ENCODE measurements at regions not wholly inside any gene's neighbourhood (a gene's known extent, or its start where the extent isn't known, plus 50 kb on each side); places are given as distances from the start of the nearest gene placed in this dataset.

DNA sequence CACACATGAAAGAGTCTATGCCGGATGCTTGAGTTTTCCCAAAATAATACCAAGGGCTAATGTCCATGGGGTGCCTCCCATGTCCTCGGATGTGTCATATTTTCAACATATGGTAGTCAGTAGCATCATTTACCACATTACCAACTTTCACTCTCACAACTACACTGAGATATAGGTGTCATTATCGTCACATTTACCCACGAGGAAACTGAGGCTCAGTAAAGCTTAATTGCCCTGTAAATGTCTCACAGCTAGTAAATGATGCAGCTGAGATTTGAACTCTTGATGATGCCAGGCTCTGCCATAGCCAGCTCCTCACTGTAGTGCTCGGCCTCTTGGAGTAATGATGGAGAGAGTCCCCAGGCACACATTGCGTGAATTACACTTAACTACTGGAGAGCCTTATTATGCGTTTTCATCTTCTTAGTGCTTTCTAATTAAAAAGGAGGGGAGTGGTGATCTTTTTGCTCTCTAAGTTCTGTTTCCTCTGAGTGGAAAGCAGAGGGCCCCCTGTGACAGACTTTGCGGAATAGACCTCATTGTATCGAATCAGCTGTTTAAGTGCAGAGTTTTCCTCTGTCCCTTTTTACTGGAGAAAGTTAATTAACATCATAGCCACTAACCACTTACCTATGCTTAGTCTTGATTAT lies 142.0 kb upstream of the SLCO3A1 start:
- Histone ChIP-seq H3K27ac (ENCODE audit: low read depth, low read length) (no peak overlapping the region), H3K27me3 (ENCODE audit: control insufficient read depth in 3 of 3, insufficient read depth in 3 of 3, low read length in 3 of 3) (peaks cover 0 to 7% (median 3%) of the 10 kb centered on the region in 3 donors), H3K4me3 (ENCODE audit: low read length in 3 of 3) (no peak overlapping the region), H3K36me3 (ENCODE audit: control insufficient read depth in 3 of 3, insufficient read depth in 3 of 3, low read length in 3 of 3) (no peaks in the 10 kb centered on the region), H3K4me1 (ENCODE audit: control insufficient read depth in 3 of 3, insufficient read depth in 3 of 3, low read length in 3 of 3) (no peaks in the 10 kb centered on the region), H3K9ac (ENCODE audit: low read depth in 1 of 3, low read length in 3 of 3) (no peak overlapping the region), H3K9me3 (ENCODE audit: control insufficient read depth in 3 of 3, low read length in 3 of 3) (no peaks in the 10 kb centered on the region)

DNA sequence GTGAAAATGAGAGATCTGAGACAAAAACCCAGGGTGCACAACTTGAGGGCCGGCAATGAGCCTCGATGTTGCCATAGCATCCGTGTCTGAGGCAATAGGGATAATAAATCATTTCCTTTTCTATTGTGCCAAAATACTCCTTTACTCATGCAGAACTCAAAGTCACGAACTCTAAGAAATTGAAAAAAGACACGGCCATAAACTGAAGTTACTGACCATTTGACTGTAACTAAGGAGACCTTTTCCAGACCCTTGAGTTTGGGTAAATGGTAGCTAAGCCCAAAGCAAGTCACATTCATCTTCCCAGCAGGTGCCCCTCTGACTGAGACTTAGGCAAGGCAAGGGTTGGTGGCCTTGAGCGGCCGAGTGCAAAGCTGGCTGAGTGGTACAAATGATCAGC lies 141.2 kb upstream of the SLCO3A1 start:
- H3K27me3 ChIP-seq (ENCODE audit: control insufficient read depth in 3 of 3, insufficient read depth in 3 of 3, low read length in 3 of 3), result peaks cover 0 to 7% (median 3%) of the 10 kb centered on the region in 3 donors
- H3K36me3 ChIP-seq (ENCODE audit: control insufficient read depth in 3 of 3, insufficient read depth in 3 of 3, low read length in 3 of 3), result no peaks in the 10 kb centered on the region
- H3K9me3 ChIP-seq (ENCODE audit: control insufficient read depth in 3 of 3, low read length in 3 of 3), result no peaks in the 10 kb centered on the region
- no peak overlapping the region for H3K4me3 ChIP-seq (ENCODE audit: low read length in 3 of 3)
- H3K4me1 ChIP-seq (ENCODE audit: control insufficient read depth in 3 of 3, insufficient read depth in 3 of 3, low read length in 3 of 3), result no peaks in the 10 kb centered on the region
- no peak overlapping the region for H3K9ac ChIP-seq (ENCODE audit: low read depth in 1 of 3, low read length in 3 of 3)
- H3K27ac ChIP-seq (ENCODE audit: low read depth, low read length), result no peak overlapping the region

DNA sequence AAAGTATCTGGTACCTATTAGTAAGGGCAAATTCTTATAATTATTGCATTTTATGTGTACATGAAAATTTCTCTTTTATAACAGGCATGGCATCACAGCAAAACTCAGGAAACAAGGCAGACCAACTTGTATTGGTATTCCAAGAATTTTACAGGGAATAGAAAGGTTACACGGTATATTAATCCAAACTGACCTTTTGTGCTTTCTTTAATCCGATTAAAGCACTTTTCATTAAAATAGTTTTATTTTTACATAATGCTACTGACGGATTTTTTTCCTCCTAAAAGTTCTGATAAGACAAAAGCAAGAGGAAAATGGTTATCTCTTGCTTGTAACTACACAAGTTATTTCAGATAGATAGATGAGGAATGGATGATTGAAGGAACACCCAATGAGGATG lies 137.0 kb upstream of the SLCO3A1 start:
- Histone ChIP-seq H3K4me1 (ENCODE audit: control insufficient read depth in 3 of 3, insufficient read depth in 3 of 3, low read length in 3 of 3) (no peaks in the 10 kb centered on the region), H3K4me3 (ENCODE audit: low read length in 3 of 3) (no peak overlapping the region), H3K27ac (ENCODE audit: low read depth, low read length) (no peak overlapping the region), H3K36me3 (ENCODE audit: control insufficient read depth in 3 of 3, insufficient read depth in 3 of 3, low read length in 3 of 3) (no peaks in the 10 kb centered on the region), H3K27me3 (ENCODE audit: control insufficient read depth in 3 of 3, insufficient read depth in 3 of 3, low read length in 3 of 3) (peaks cover 3 to 10% (median 6%) of the 10 kb centered on the region in 3 donors), H3K9ac (ENCODE audit: low read depth in 1 of 3, low read length in 3 of 3) (no peak overlapping the region), H3K9me3 (ENCODE audit: control insufficient read depth in 3 of 3, low read length in 3 of 3) (no peaks in the 10 kb centered on the region)

DNA sequence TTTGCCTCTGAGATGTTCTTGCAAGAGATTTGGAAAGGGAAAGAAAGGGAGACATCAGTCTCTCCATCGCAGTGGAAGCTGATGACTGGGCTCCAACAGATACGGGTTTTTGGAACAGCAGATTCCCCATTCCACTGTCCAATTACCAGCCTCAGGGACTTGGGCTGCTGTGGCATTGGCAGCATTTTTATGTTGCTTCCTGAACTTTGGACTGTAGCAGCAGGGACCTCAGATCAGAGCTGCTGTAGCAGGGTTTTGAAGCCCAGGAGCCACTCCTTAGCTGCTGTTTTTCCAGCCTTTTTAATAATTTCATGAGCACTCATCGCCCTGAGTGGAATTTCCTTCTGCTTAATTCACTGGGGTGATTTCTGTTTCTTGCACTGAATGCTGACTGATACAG lies 135.7 kb upstream of the SLCO3A1 start:
- peaks cover 3 to 6% (median 3%) of the 10 kb centered on the region in 3 donors for H3K27me3 ChIP-seq (ENCODE audit: control insufficient read depth in 3 of 3, insufficient read depth in 3 of 3, low read length in 3 of 3)
- H3K4me1 ChIP-seq (ENCODE audit: control insufficient read depth in 3 of 3, insufficient read depth in 3 of 3, low read length in 3 of 3), result no peaks in the 10 kb centered on the region
- H3K4me3 ChIP-seq (ENCODE audit: low read length in 3 of 3), result no peak overlapping the region
- H3K9me3 ChIP-seq (ENCODE audit: control insufficient read depth in 3 of 3, low read length in 3 of 3), result no peaks in the 10 kb centered on the region
- no peak overlapping the region for H3K27ac ChIP-seq (ENCODE audit: low read depth, low read length)
- no peaks in the 10 kb centered on the region for H3K36me3 ChIP-seq (ENCODE audit: control insufficient read depth in 3 of 3, insufficient read depth in 3 of 3, low read length in 3 of 3)
- no peak overlapping the region for H3K9ac ChIP-seq (ENCODE audit: low read depth in 1 of 3, low read length in 3 of 3)

DNA sequence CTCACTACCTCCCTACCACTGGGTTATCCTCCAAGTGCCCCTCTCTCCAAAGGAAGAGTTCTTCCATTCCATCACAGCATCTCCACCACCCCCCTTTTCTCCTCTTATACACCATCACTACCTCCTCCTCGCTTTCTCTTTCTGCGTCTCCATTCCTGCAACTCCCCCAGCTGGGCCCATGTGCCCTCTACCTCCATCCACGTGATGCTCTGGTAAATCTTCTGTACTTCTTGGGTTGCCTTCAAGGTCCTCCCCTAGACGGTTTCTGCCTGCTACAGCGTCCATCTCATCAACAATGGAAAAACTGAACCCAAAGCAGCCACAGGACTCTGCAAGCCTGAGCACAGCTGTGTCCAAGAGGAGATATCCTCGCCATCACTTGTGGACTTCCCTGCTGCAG lies 129.5 kb upstream of the SLCO3A1 start:
- Histone ChIP-seq H3K27me3 (ENCODE audit: control insufficient read depth in 3 of 3, insufficient read depth in 3 of 3, low read length in 3 of 3) (peaks cover 1 to 4% (median 2%) of the 10 kb centered on the region in 3 donors), H3K36me3 (ENCODE audit: control insufficient read depth in 3 of 3, insufficient read depth in 3 of 3, low read length in 3 of 3) (no peaks in the 10 kb centered on the region), H3K4me1 (ENCODE audit: control insufficient read depth in 3 of 3, insufficient read depth in 3 of 3, low read length in 3 of 3) (no peaks in the 10 kb centered on the region), H3K27ac (ENCODE audit: low read depth, low read length) (no peak overlapping the region), H3K9ac (ENCODE audit: low read depth in 1 of 3, low read length in 3 of 3) (no peak overlapping the region), H3K9me3 (ENCODE audit: control insufficient read depth in 3 of 3, low read length in 3 of 3) (no peaks in the 10 kb centered on the region), H3K4me3 (ENCODE audit: low read length in 3 of 3) (no peak overlapping the region)

DNA sequence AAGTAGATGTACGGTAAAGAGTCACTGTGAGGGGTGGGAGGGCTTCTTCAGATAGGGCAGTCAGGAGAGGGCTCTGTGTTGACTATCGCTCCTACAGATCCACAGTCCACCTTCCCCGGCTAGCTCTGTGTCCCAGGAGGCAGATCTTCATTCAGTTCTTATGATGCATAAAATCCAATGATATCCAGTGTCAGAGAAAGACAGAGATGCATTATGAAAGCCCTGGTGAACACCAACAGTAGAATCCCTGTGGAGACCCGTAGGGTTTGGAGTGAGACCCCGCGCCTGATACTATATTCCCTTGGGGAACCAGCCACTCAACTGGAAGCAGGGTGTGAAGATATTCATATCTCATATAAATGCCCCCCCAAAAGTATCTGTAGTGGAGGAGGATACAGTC lies 119.8 kb upstream of the SLCO3A1 start:
- Histone ChIP-seq H3K27ac (ENCODE audit: low read depth, low read length) (no peak overlapping the region), H3K9ac (ENCODE audit: low read depth in 1 of 3, low read length in 3 of 3) (no peak overlapping the region), H3K27me3 (ENCODE audit: control insufficient read depth in 3 of 3, insufficient read depth in 3 of 3, low read length in 3 of 3) (peaks cover 4 to 14% (median 4%) of the 10 kb centered on the region in 3 donors), H3K9me3 (ENCODE audit: control insufficient read depth in 3 of 3, low read length in 3 of 3) (no peaks in the 10 kb centered on the region), H3K4me3 (ENCODE audit: low read length in 3 of 3) (no peak overlapping the region), H3K4me1 (ENCODE audit: control insufficient read depth in 3 of 3, insufficient read depth in 3 of 3, low read length in 3 of 3) (no peaks in the 10 kb centered on the region), H3K36me3 (ENCODE audit: control insufficient read depth in 3 of 3, insufficient read depth in 3 of 3, low read length in 3 of 3) (no peaks in the 10 kb centered on the region)

DNA sequence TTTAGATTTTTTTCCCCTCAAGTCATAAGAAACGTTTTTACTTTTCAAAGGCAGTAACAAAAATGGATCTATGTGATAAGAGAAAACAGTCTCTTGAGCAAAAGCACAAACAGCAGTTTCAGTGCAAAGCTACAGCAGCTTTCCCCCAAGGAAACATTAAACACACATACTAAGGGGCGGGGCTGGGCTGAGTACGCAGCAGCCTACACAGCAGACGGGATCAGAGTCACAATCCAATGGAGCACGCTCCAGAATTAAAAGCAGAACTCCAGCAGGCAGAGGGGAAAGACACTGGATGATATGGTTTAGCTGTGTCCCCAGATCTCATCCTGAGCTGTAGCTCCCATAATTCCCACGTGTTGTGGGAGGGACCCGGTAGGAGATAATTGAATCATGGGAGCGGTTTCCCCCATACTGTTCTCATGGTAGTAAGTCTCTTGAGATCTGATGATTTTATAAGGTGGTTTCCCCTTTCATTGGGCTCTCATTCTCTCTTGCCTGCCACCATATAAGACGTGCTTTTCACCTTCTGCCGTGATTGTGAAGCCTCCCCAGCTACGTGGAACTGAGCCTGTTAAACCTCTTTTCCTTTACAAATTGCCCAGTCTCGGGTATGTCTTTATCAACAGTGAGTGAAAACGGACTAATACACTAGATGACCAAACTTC lies 116.2 kb upstream of the SLCO3A1 start:
- Histone ChIP-seq H3K4me3 (ENCODE audit: low read length in 3 of 3) (no peak overlapping the region), H3K27ac (ENCODE audit: low read depth, low read length) (no peak overlapping the region), H3K9me3 (ENCODE audit: control insufficient read depth in 3 of 3, low read length in 3 of 3) (no peaks in the 10 kb centered on the region), H3K9ac (ENCODE audit: low read depth in 1 of 3, low read length in 3 of 3) (no peak overlapping the region), H3K27me3 (ENCODE audit: control insufficient read depth in 3 of 3, insufficient read depth in 3 of 3, low read length in 3 of 3) (peaks cover 1 to 16% (median 4%) of the 10 kb centered on the region in 3 donors), H3K4me1 (ENCODE audit: control insufficient read depth in 3 of 3, insufficient read depth in 3 of 3, low read length in 3 of 3) (no peaks in the 10 kb centered on the region), H3K36me3 (ENCODE audit: control insufficient read depth in 3 of 3, insufficient read depth in 3 of 3, low read length in 3 of 3) (no peaks in the 10 kb centered on the region)

DNA sequence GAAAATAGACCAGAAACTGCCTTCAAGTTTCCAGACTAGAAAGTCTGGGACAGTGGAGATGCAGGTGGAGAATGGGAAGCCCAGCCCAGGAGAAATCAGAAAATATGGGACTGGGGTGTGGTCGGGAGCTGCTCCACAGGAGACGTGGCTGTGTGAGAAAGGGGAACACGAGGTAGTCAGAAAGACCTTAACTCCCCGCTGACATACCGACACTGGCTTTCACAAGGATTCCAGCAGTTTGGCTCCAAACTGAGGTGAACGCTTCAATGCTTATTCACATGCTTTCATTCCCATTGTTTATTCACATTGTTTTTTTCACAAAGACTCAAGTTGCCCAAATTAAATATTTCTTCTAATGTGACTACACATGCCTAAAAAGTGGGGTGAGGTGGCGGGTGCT lies 111.5 kb upstream of the SLCO3A1 start:
- Histone ChIP-seq H3K4me3 (ENCODE audit: low read length in 3 of 3) (no peak overlapping the region), H3K36me3 (ENCODE audit: control insufficient read depth in 3 of 3, insufficient read depth in 3 of 3, low read length in 3 of 3) (no peaks in the 10 kb centered on the region), H3K9ac (ENCODE audit: low read depth in 1 of 3, low read length in 3 of 3) (no peak overlapping the region), H3K27me3 (ENCODE audit: control insufficient read depth in 3 of 3, insufficient read depth in 3 of 3, low read length in 3 of 3) (peaks cover 0 to 6% (median 3%) of the 10 kb centered on the region in 3 donors), H3K9me3 (ENCODE audit: control insufficient read depth in 3 of 3, low read length in 3 of 3) (no peaks in the 10 kb centered on the region), H3K4me1 (ENCODE audit: control insufficient read depth in 3 of 3, insufficient read depth in 3 of 3, low read length in 3 of 3) (no peaks in the 10 kb centered on the region), H3K27ac (ENCODE audit: low read depth, low read length) (no peak overlapping the region)

DNA sequence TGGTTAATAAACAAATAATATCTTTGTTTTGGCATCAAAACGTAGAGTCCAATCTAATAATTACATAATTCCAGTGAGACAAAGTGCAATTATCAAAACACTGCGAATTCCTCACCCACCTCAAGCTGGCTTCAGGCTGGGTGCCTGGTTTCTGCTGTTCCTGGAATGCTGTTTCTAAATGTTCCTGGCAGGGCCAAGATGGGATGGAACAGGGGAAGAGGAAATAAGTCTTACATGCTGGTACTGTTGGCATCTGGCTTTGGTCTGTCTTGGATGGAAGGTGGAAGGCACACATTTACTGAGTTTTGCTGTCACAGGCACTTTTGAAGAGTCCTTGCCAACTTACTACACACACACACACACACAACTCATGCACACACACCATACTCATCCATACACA lies 101.9 kb upstream of the SLCO3A1 start:
- peaks cover 0 to 7% (median 0%) of the 10 kb centered on the region in 3 donors for H3K27me3 ChIP-seq (ENCODE audit: control insufficient read depth in 3 of 3, insufficient read depth in 3 of 3, low read length in 3 of 3)
- no peaks in the 10 kb centered on the region for H3K9me3 ChIP-seq (ENCODE audit: control insufficient read depth in 3 of 3, low read length in 3 of 3)
- H3K36me3 ChIP-seq (ENCODE audit: control insufficient read depth in 3 of 3, insufficient read depth in 3 of 3, low read length in 3 of 3), result no peaks in the 10 kb centered on the region
- no peak overlapping the region for H3K9ac ChIP-seq (ENCODE audit: low read depth in 1 of 3, low read length in 3 of 3)
- H3K4me1 ChIP-seq (ENCODE audit: control insufficient read depth in 3 of 3, insufficient read depth in 3 of 3, low read length in 3 of 3), result no peaks in the 10 kb centered on the region
- H3K4me3 ChIP-seq (ENCODE audit: low read length in 3 of 3), result no peak overlapping the region
- H3K27ac ChIP-seq (ENCODE audit: low read depth, low read length), result no peak overlapping the region

DNA sequence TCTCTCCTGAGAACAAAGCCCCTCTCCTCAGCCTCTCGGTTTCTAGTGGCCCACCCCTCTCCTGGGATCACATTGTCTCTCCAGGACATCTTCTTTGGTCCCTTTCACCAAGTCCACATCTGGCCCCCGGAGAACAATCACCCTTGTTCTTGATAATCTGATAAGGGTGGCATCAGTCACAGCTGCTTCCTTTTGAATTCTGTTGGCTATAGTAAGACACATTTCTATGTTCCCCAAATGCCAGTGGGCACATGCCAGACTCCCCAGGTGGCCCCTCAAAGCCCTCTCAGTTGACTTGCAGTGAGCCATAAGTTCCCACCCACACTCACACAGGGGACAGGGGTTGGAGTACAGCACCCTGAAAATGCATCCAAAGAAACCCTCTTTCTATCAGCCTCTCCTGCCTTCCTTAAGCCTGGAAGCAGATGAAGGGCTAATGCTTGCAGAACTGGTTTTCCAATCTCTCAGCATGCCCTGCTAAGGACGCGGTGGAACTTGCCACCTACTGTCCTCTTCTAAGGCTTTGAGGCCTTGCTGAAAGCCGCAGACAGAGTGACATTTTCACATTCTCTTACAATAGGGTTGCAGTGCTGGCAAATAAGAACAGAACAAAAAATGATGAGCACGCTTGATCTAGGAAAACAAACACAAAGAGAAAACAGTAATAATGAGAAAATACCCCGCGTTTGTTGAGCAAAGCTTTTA lies 101.3 kb upstream of the SLCO3A1 start:
- H3K9me3 ChIP-seq (ENCODE audit: control insufficient read depth in 3 of 3, low read length in 3 of 3), result no peaks in the 10 kb centered on the region
- H3K27me3 ChIP-seq (ENCODE audit: control insufficient read depth in 3 of 3, insufficient read depth in 3 of 3, low read length in 3 of 3), result peaks cover 0 to 7% (median 0%) of the 10 kb centered on the region in 3 donors
- no peaks in the 10 kb centered on the region for H3K36me3 ChIP-seq (ENCODE audit: control insufficient read depth in 3 of 3, insufficient read depth in 3 of 3, low read length in 3 of 3)
- H3K4me1 ChIP-seq (ENCODE audit: control insufficient read depth in 3 of 3, insufficient read depth in 3 of 3, low read length in 3 of 3), result no peaks in the 10 kb centered on the region
- no peak overlapping the region for H3K27ac ChIP-seq (ENCODE audit: low read depth, low read length)
- H3K9ac ChIP-seq (ENCODE audit: low read depth in 1 of 3, low read length in 3 of 3), result no peak overlapping the region
- H3K4me3 ChIP-seq (ENCODE audit: low read length in 3 of 3), result no peak overlapping the region

All from skeletal muscle tissue (tissue), 3 donors.